ENCODE measurements at regions not wholly inside any gene's neighbourhood (a gene's known extent, or its start where the extent isn't known, plus 50 kb on each side); places are given as distances from the start of the nearest gene placed in this dataset.
"Not testable (repeated sequence)": the region's sequence is repeated elsewhere in the genome, so short reads cannot be mapped to it uniquely, and the experiment has no call there.

DNA sequence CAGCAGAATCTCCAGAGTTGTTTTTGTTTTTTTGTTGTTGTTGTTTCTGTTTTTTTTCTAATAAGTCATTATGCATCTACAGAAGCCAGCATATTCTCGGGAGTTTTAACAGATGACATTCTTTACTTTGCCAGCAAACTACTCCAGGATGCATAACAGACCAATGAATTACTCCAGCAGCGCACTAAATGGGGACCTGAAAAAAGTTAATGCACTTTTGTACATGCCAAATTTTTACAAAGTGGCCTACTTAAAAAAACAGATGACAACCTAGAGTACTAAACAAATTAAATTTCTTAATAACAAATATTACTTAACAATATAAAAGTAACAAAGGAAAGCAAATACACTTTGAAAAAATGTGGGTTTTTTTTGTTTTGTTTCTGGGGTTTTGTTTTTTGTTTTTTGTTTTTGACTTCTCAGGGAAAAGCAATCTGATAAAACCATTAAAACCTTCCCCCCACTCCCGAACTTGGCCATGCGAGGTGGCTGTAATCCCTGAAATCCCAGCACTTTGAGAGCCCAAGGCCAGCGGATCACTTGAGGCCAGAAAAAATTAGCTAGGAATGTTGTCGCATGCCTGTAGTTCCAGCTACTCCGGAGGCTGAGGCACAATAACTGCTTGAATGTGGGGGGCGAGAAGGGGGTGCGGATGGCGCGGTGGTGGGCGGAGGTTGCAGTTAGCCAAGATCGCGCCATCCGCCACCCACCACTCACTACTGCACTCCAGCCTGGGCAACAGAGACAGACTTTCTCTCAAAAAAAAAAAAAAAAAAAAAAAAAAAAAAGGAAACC, 352.4 kb downstream of the CETN3 start:
- no peak for DNase-seq (ENCODE audit: low spot score)

DNA sequence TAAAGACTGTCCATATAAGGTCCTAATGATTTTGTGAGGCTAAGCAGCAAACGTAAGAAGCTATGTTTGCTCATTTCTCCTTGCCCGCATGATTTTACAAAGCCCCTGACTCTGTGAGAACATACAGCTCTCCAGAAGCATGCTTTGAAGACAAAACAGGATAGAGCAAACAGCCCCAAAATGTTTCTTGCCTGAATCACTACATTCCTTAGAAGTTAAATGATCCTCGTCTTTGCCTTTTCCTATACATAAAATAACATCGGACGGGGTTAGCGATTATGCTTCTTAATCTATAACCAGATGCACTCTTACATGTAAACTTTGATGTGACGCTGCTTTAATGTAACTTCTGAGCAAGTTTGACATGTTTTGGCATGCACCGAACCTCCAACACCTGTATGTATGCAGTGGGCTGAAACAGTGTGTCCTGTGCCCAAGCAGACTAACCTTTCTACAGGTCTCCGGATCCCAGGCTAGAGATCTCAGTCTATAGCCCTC, 353.7 kb downstream of the CETN3 start:
- no peak for DNase-seq (ENCODE audit: low spot score)

DNA sequence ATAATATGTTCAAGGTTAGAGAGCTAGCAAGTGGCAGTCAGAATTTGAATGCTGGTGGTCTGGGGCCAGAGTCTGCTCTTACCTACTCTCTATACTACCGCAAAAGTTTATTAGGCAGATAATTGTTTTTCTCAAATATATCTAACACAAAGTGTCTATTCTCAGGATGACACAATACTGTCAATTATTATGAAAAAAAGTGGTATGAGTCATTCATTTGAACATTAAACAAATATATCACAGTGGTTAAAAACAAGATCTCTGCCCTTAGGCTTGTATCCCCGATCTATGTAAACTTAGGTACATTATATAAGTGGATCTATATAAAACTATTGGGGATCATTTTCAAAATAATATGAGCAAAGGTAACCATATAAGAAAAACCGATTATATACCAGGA, 354.9 kb downstream of the CETN3 start:
- DNase-seq (ENCODE audit: low spot score) = no peak

DNA sequence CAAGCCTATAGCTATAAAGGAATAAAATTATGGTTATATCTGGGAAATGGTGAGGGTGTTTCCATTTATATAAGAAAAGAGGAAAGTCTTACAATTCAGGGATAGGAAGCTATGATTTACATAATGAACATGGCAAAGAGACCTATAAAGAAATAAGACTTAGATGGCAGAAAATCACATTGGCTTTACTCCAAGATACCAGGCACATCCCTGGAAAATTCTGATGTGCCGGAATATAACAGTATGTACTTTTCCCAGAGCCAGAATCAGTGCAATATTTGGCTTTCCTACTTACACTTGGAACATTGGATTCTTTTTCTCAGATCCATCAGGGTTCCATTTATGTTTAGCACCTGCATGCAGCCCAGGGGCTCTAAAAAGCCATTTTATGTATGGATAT, 357.8 kb downstream of the CETN3 start:
- no peak for DNase-seq (ENCODE audit: low spot score)

DNA sequence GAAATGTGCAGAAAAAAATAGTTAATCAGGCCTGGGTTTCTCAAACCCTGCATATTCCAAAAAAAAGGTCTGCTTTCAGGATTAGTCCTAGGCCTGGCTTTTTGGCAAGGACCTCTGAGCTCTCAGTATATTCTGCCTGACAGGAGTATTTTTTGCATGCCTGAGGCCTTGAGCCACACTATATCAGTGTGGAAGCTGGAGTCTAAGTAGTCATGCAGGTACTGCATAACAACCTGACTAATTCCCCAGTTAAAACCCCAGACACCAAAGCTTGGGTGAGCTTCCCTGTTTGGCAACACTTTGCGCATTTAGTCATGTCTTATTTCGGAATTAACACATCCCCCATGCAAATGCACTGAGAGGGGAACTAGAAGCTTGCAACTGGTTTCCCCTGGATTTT, 359.5 kb downstream of the CETN3 start:
- DNase-seq (ENCODE audit: low spot score) = no peak

DNA sequence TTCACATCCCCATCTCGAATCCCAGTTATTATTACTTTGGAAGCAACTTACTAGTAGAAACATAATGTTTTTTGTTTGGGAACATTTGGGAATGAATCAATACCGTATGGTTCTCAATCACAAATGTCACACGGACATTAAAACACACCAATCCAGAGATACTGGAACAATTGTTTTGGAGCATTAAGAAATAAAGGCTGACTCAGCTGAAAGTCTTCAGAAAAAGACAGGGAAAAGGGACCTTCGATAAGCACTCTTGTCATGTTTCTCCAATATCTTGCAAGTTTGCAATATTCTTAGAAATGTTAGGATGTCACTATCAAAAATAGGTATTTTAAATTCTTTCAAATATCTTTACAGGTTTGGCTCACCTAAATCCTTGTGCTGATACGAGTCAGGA, 362.4 kb downstream of the CETN3 start:
- DNase-seq (ENCODE audit: low spot score) = no peak

DNA sequence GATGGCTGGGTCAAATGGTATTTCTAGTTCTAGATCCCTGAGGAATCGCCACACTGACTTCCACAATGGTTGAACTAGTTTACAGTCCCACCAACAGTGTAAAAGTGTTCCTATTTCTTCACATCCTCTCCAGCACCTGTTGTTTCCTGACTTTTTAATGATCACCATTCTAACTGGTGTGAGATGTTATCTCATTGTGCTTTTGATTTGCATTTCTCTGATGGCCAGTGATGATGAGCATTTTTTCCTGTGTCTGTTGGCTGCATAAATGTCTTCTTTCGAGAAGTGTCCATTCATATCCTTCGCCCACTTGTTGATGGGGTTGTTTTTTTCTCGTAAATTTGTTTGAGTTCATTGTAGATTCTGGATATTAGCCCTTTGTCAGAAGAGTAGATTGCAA, 369.5 kb downstream of the CETN3 start:
- not testable (repeated sequence) for DNase-seq (ENCODE audit: low spot score)

DNA sequence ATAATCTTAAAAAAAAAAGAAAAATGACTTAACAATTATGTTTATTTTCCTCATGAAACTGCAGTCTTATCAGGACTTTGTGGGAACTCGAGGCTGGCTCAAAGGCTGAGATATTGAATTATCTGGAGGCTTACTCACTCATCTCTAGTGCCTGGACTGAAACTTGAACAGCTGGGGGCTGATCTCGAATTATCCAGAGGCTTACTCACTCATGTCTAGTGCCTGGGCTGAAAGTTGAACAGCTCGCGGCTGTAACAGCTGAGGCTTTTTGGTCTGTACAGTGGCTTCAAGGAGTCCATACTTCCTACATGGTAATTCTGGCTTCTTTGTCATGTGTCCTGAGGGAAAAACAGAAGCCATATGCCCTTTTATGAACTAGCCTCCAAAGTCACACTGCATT, 371.9 kb downstream of the CETN3 start:
- no peak for DNase-seq (ENCODE audit: low spot score)

DNA sequence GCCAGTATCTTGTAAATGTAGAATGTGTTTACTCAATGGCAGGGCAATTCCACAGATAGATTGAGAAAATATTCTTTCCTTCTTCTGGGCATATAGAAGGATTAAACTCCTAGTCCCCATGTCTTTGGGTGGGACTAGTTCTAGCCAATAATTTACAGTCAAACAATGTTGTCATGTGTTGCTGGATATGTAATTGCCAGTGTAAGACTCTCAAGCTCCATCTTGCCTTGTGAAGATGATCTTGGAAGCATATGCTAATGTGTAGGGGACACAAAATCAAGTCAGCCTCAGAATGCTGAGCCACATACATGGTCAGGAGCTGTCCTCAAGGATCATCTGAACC, 386.9 kb downstream of the CETN3 start:
- DNase-seq (ENCODE audit: low spot score) = no peak

DNA sequence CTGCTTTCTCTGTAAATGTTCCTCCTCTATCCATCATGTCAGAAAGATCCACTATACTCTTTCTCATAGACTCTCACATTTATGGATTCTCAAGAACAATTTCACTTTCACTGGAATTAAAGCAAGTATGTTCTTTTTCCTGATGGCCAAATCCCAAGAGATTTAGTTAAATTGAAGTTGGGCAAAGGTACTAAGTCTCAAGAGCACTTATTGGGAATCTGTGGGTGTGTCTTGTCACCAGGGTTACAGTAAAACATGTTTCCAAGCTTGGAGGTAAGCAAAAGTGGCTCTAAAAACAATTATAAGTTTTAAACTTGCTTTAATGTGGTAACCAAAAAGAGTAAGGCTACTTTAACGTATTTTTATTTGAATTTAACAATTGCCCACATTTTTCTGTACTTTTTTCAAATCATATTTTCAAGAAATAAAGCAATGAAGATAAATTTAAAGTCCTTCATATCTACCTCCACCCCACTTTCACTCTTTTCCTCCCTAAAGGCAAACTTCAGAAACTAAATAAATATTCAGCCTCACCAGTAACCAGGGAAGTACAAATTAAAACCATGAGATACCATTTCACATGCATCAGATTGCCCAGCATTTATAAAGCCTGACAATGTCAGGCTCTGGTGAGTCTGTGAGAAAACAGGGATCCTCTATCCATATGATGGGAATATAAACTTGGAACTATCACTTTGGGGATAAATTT, 387.4 kb downstream of the CETN3 start:
- DNase-seq (ENCODE audit: low spot score) = no peak

DNA sequence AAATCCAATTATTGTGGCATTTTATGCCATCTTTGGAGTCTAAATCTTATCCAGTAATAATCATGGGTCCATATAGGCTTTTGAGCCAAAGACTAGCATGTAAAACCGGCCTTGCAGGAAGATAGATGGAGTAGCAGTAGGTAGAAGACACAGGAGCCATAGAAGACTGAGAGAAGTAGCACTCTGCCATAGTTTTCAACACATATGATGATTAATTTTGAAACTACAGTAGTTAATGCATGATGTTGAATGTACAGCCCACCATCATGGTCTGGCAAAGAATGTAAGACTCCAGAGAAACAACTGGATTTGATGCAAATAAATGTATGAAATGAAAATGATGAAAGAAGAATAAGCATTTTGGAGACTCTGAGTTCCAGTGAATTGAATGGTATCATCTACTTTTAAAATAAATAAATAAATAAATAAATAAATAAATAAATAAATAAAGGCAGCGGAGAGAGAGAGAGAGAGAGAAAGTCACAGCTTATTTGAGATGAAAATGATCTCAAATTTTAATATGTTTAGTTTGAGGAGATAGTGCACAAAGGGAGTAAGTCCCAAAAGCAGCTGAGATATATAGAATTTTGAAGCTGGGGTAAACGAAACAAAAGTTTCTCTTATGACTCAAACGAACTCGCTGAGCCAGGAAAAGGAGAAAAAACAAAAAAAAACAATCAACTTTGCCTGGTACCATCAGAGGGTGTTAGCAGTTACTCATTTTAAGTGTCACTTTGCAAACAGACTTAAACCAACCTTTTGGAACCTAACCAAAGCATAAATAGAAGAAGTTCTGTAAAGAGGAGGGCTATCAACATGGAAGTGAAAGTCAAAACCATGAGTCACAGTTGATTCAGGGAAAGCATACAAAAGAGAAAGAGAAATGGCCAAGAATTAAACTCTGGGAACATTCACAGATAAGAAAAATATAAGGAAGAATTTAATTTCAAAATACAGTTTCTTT, 388.7 kb downstream of the CETN3 start:
- DNase-seq (ENCODE audit: low spot score) = no peak

DNA sequence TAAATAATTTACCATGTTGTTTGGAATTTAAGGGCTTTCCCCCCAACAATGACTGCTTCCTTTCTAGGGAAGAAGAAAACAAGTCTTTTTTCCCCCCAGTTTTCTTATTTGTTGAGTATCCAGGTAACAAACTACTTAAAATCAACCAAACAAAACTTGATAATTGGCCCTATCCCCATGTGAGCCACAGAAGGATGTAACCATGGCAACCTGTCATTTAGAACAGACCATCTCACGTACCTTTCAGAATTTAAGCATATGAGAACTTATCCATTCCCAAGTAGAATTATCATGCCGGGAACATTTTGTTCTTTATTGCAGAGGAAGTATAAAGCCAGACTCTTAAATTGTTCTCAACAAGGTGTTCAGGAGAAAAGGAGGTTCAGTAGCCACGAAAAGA, 392.3 kb downstream of the CETN3 start:
- no peak for DNase-seq (ENCODE audit: low spot score)

DNA sequence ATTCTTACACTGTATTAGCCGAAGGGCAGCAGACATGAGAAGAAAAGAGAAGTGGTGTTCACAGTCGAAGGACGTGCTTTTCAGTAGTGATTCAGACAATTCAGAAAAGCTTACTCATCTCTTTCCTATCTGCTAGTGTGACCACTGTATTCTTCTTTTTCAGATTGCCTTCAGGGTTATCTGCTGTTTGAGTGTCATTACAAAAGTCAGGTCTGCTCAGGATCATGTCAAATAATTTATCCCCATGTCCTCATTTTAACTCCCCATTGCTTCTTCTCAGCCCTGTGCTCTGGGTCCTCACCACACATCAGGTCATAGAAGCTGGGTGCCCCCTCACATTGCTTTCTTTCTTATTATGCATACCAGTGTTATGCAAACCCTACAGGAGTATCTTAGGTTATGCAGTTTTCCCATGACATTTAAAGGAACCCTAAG, 394.0 kb downstream of the CETN3 start:
- DNase-seq (ENCODE audit: low spot score) = no peak

DNA sequence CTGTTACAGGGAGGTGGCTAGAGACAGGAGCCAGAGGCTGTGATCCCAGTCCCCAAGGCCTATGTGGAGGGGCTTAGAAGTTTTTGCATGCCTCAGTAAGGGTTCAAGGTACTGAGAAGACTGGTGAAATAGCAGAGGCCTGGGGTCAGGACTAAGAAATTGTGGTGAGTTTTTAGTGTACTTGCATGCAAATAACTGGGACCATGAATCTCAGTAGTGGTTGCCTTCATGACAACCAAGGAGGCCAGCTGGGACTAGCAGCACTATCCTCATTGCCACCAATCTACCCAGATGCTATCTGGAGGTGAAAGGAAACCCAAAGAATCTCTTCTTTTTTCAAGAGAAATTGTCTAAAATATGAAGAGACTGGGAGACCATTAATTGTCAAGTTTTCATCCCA, 395.1 kb downstream of the CETN3 start:
- no peak for DNase-seq (ENCODE audit: low spot score)

DNA sequence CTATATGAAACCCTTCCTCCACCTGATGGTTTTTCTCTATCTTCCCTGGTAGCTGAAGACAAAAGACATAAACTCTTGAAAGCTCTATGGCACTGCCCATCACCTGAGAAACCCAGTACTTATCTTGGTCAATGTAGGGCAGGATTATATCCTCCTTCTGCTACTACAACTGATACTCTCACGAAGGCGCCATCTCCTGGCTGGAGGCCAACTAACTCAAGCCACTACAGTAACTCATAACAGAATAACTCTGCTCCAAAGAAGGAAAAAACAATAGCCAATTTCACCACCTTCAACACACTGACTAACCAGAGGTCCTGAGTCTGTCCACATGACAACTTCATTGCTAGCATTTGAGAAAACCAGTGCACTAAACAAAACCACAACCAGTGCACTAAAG, 409.2 kb downstream of the CETN3 start:
- no peak for DNase-seq (ENCODE audit: low spot score)

DNA sequence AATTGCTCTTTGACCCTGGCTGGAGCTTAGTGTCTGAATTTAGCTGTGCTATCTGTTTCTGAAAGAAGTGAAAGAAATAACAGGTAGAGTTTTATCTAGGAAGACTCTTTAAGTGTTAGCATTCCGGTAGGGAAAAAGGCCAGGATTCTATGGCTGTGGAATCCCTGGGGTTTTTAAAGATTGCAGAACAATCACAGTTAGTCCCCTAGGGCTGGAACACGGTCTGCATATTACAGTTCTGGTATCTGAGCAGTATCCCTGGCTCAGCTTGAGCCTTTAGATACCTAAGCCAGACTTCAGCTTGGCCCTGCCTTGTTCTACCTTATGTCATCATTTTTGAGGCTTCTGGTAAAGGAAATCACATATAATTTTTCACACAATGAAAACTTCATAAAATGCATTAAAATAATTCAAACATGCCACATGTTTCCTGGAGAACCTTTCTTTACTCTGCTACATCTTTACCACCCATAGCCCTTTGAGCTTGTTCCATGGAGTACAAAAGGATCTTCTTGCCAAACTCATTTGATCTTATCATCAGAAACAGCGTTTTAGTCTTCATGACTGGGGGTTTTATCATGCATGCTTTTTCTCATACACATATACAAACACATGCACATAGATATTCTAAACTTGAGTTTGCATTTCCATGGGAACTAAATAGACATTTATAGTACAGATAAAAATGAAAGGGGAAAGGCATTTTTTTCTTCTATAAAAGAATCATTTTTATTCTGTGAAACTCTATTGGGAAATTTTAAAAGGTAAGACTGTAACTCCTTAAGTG, 410.8 kb downstream of the CETN3 start:
- DNase-seq (ENCODE audit: low spot score) = no peak

DNA sequence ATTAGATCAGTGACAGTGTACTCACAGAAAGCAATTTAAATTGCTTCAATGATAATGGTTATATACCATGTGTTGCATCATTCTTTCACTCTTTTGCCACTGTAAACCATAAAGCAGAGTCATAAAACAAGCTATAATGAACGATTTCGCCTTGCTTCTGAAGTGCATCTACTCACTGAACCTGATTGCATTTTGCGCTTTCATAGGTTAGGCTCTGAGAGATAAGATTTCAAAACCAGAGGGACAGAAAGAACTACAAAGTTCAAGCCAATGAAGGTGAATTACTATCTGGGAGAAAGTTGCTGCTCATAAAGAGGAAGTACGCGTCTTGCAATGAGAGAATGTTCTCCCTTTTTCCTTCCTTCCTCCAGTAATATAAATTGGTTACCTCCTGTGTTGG, 412.7 kb downstream of the CETN3 start:
- no peak for DNase-seq (ENCODE audit: low spot score)

DNA sequence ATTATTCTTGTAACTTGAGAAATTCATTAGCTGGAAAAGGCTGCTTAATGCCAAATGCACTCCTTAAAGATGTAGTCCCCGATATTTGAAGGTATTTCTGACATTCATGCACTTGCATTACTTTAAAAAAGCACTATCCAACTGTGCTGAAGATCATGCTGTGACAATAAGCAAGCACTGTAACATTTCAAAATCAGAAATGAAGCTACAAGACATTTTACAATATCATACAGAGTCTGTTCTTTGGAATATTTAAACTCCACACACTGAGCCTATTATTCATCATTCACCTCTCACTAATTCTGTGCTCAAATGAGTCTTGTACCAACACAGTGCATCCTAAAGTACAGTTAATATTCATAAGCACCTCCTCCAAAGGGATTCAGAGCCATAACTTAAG, 413.2 kb downstream of the CETN3 start:
- no peak for DNase-seq (ENCODE audit: low spot score)

DNA sequence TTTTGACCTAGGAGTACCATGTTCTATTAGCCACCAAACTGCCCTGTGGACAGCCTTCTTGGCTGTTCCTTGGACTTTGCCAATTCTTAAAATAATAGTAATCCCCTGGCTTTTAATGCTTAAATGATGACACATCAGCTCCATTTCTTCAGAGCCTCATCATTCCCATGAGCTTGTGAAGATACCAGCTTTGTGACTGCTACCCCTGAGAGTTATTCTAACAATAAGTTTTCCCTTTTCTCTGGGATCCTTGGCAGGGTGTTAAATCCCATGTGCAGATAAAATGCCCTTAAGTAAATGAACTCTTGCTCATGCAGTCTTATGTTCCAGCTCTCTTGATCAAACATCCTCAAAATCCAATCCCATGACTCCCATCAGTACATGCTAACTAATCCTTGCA, 415.3 kb downstream of the CETN3 start:
- no peak for DNase-seq (ENCODE audit: low spot score)

DNA sequence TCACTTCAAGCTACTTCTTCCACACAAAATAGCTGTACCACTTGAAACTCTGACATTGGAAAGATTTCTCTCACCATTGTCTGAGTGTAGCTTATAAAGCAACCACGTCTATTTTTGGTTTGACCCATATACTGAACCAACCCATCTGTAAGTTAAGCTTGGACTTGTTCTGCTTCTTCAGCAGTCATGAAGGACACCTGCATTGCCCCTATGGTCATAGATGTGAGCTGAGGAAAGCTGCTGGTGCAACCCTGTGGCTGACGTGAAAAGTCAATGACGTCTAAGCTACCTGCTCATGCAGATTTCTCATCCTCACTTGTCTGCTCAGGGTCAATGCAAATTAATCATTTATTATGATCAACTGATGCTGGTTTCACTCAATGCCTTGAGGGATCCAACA, 417.4 kb downstream of the CETN3 start:
- DNase-seq (ENCODE audit: low spot score) = no peak

DNA sequence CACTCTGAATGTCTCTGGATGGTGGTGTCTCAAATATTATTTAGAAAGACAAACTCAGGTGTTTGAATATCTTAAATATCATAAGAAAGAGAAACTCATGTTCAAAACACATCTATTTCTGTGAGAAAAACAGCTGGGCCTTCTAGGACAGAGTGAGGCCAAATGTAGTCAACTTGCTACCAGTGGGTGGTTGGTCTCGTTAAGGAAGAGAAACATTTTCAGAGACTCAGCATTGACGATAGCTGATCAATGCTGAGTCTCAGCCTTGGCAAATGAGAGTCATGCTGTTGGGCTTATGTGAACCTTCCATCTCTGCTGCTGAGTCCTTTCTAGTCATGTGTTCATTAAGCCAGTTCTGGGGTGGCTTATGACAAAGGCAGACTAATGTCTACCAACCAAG, 418.0 kb downstream of the CETN3 start:
- DNase-seq (ENCODE audit: low spot score) = no peak

DNA sequence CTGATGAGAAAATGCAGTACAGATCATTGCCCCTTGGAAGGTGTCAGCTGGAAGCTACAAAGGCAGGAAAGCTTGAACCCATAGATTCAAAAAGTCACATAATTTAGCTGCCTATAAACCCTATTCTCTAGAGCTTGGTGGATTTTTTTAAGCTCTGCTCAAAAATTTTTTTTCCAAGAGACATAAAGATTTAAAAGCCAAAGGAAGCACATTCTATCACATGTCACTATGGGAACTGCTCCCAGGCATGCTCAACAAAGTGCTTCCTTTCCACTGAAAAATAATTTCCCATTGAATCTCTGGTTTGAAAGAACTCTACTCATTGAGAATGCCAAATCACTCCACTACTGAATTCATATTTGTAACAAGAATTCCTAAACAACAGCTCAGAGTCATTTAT, 419.8 kb downstream of the CETN3 start:
- no peak for DNase-seq (ENCODE audit: low spot score)
